ENCODE measurements at regions not wholly inside any gene's neighbourhood (a gene's known extent, or its start where the extent isn't known, plus 50 kb on each side); places are given as distances from the start of the nearest gene placed in this dataset.

DNA sequence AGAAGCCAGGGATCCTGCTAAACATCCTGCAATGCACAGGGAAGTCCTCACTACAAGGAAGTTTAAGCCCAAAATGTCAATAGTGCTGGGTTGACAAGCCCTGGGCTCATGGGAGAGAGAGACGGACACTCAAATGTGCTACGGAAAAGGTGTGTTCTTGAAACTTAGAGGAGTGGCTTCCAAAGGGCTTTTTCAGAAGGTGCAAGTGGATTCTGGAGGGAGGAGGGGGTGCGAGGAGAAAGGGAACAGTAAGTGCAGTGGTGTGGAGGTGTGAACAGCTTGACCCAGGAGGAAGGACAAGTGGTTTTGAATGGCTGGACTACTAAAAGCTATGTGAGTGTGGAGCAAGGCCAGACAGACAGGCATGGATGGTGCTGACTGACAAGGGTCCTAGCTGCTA is 50.4 kb upstream of the CECR2 start:
- H3K4me3 Mint-ChIP-seq: no peak overlapping the region
- POLR2A ChIA-PET: no interaction called here
- WGBS (ENCODE audit: insufficient coverage): 89% methylated on average over 3 of the region's 3 CpGs
- Histone ChIP-seq H3K27me3 (replicated peaks in 1 of 2; ENCODE audit: control insufficient read depth in 2 of 2, extremely low read depth in 1 of 2, insufficient read depth in 2 of 2, low read length in 1 of 2) (peaks cover 0 to 3% of the 10 kb centered on the region in 2 experiments), H3K9me3 (no peaks in the 10 kb centered on the region), H3K4me3 (ENCODE audit: control insufficient read depth in 1 of 2, extremely low read depth in 1 of 2, low read length in 1 of 2) (no peak overlapping the region), H3K27ac (ENCODE audit: low read length) (no peak overlapping the region), H3K36me3 (ENCODE audit: control insufficient read depth in 2 of 2, extremely low read depth in 1 of 2, insufficient read depth in 1 of 2, low read length in 1 of 2) (no peaks in the 10 kb centered on the region), H3K4me1 (ENCODE audit: control insufficient read depth in 1 of 2, extremely low read depth in 1 of 2, insufficient read depth in 2 of 2, low read length in 2 of 2) (no peaks in the 10 kb centered on the region)
- H3K9me3 Mint-ChIP-seq: no peaks in the 10 kb centered on the region
- no peak for DNase-seq
- H3K27ac Mint-ChIP-seq: no peak overlapping the region
- ATAC-seq (replicated peaks in 1 of 4): no peak
- H3K27me3 Mint-ChIP-seq: peaks cover 1 to 5% of the 10 kb centered on the region in 2 donors
- no peaks in the 10 kb centered on the region for H3K36me3 Mint-ChIP-seq
- CTCF ChIA-PET: no interaction called here
- no peaks in the 10 kb centered on the region for H3K4me1 Mint-ChIP-seq

DNA sequence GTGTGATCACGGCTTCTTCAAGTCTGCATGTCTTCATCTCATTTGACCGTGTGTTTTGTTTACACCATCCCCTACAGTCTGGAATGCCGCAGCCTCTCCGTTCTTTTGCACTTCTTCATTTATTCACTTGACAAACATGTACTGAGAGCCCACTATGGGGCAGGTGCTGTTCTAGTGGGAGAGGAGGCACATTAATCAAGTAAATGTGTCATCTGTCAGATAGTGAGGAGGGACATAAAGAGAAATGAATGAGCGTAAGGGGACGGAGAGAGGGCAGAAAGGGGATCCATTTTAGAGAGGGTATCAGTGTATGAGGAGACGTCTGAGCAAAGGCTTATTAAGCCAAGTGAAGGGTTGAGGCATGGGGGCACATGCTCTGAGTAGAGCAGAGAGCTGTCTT is 54.0 kb upstream of the CECR2 start:
- no peak overlapping the region for H3K4me3 Mint-ChIP-seq
- no peak overlapping the region for H3K27ac ChIP-seq (ENCODE audit: low read length)
- H3K36me3 ChIP-seq (ENCODE audit: control insufficient read depth in 2 of 2, extremely low read depth in 1 of 2, insufficient read depth in 1 of 2, low read length in 1 of 2): no peaks in the 10 kb centered on the region
- peaks cover 1 to 5% of the 10 kb centered on the region in 2 donors for H3K27me3 Mint-ChIP-seq
- no peaks in the 10 kb centered on the region for H3K4me1 ChIP-seq (ENCODE audit: control insufficient read depth in 1 of 2, extremely low read depth in 1 of 2, insufficient read depth in 2 of 2, low read length in 2 of 2)
- H3K27me3 ChIP-seq (replicated peaks in 1 of 2; ENCODE audit: control insufficient read depth in 2 of 2, extremely low read depth in 1 of 2, insufficient read depth in 2 of 2, low read length in 1 of 2): peaks cover 0 to 5% of the 10 kb centered on the region in 2 experiments
- no peaks in the 10 kb centered on the region for H3K9me3 ChIP-seq
- no peaks in the 10 kb centered on the region for H3K9me3 Mint-ChIP-seq
- ATAC-seq (replicated peaks in 1 of 4): no peak
- WGBS (ENCODE audit: insufficient coverage): 94% methylated on average over 4 of the region's 7 CpGs
- no peak overlapping the region for H3K27ac Mint-ChIP-seq
- no peak for DNase-seq
- ChIA-PET POLR2A (no interaction called here), CTCF (no interaction called here)
- no peaks in the 10 kb centered on the region for H3K36me3 Mint-ChIP-seq
- H3K4me3 ChIP-seq (ENCODE audit: control insufficient read depth in 1 of 2, extremely low read depth in 1 of 2, low read length in 1 of 2): no peak overlapping the region
- no peaks in the 10 kb centered on the region for H3K4me1 Mint-ChIP-seq

GRCh38 chr22:17314487-17314886 is 54.8 kb upstream of the CECR2 start:
- Mint-ChIP-seq H3K4me1 (no peaks in the 10 kb centered on the region), H3K27ac (no peak overlapping the region), H3K36me3 (no peaks in the 10 kb centered on the region), H3K9me3 (no peaks in the 10 kb centered on the region), H3K4me3 (no peak overlapping the region), H3K27me3 (peaks cover 0 to 5% of the 10 kb centered on the region in 2 donors)
- H3K4me1 ChIP-seq (ENCODE audit: control insufficient read depth in 1 of 2, extremely low read depth in 1 of 2, insufficient read depth in 2 of 2, low read length in 2 of 2): no peaks in the 10 kb centered on the region
- no peak overlapping the region for H3K27ac ChIP-seq (ENCODE audit: low read length)
- ATAC-seq (replicated peaks in 1 of 4): no peak
- no peak overlapping the region for H3K4me3 ChIP-seq (ENCODE audit: control insufficient read depth in 1 of 2, extremely low read depth in 1 of 2, low read length in 1 of 2)
- H3K27me3 ChIP-seq (replicated peaks in 1 of 2; ENCODE audit: control insufficient read depth in 2 of 2, extremely low read depth in 1 of 2, insufficient read depth in 2 of 2, low read length in 1 of 2): peaks cover 0 to 3% of the 10 kb centered on the region in 2 experiments
- 87% methylated on average over 5 of the region's 9 CpGs for WGBS (ENCODE audit: insufficient coverage)
- no peak for DNase-seq
- ChIA-PET POLR2A (no interaction called here), CTCF (no interaction called here)
- H3K9me3 ChIP-seq: no peaks in the 10 kb centered on the region
- no peaks in the 10 kb centered on the region for H3K36me3 ChIP-seq (ENCODE audit: control insufficient read depth in 2 of 2, extremely low read depth in 1 of 2, insufficient read depth in 1 of 2, low read length in 1 of 2)

DNA sequence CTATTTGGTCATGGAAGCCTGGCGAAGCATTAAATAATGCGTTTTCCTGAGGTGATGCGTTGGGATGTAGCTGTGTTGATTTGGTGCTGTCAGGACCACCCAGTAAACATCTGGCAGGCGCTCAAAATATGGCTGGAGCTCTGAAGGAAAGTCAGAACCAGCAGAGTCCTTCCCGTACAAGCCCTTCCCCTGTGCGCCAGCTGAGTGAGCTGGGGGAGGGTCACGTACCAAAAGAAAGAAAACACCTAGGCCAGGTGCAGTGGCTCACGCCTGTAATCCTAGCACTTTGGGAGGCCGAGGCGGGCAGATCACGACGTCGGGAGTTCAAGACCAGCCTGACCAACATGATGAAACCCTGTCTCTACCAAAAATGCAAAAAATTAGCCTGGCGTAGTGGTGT is 55.6 kb upstream of the CECR2 start:
- no peak overlapping the region for H3K4me3 ChIP-seq (ENCODE audit: control insufficient read depth in 1 of 2, extremely low read depth in 1 of 2, low read length in 1 of 2)
- peaks cover 0 to 5% of the 10 kb centered on the region in 2 donors for H3K27me3 Mint-ChIP-seq
- DNase-seq (no peak), ATAC-seq (replicated peaks in 1 of 4) (no peak)
- peaks cover 0 to 2% of the 10 kb centered on the region in 2 experiments for H3K27me3 ChIP-seq (replicated peaks in 1 of 2; ENCODE audit: control insufficient read depth in 2 of 2, extremely low read depth in 1 of 2, insufficient read depth in 2 of 2, low read length in 1 of 2)
- no peaks in the 10 kb centered on the region for H3K36me3 Mint-ChIP-seq
- no peaks in the 10 kb centered on the region for H3K9me3 Mint-ChIP-seq
- H3K36me3 ChIP-seq (ENCODE audit: control insufficient read depth in 2 of 2, extremely low read depth in 1 of 2, insufficient read depth in 1 of 2, low read length in 1 of 2): no peaks in the 10 kb centered on the region
- no peaks in the 10 kb centered on the region for H3K9me3 ChIP-seq
- H3K4me1 ChIP-seq (ENCODE audit: control insufficient read depth in 1 of 2, extremely low read depth in 1 of 2, insufficient read depth in 2 of 2, low read length in 2 of 2): no peaks in the 10 kb centered on the region
- H3K27ac ChIP-seq (ENCODE audit: low read length): no peak overlapping the region
- CTCF ChIA-PET: no interaction called here
- POLR2A ChIA-PET: no interaction called here
- H3K4me1 Mint-ChIP-seq: no peaks in the 10 kb centered on the region
- H3K27ac Mint-ChIP-seq: no peak overlapping the region
- H3K4me3 Mint-ChIP-seq: no peak overlapping the region
- WGBS (ENCODE audit: insufficient coverage): 91% methylated on average over 11 of the region's 14 CpGs

- no peaks in the 10 kb centered on the region for H3K36me3 ChIP-seq (ENCODE audit: control insufficient read depth in 2 of 2, extremely low read depth in 1 of 2, insufficient read depth in 1 of 2, low read length in 1 of 2)
- ChIA-PET POLR2A (interaction anchor here in 1 of 2 donors (0.6 kb wide), 1 partner anchor 52 kb away, joined by 3 read pairs; no protein-coding TSS in a partner anchor), CTCF (interaction anchor here in 1 of 2 donors (0.6 kb wide), 1 partner anchor 15 kb away, joined by 3 read pairs; no protein-coding TSS in a partner anchor)
- H3K36me3 Mint-ChIP-seq: no peaks in the 10 kb centered on the region
- H3K4me3 ChIP-seq (ENCODE audit: control insufficient read depth in 1 of 2, extremely low read depth in 1 of 2, low read length in 1 of 2): no peak overlapping the region
- no peaks in the 10 kb centered on the region for H3K9me3 ChIP-seq
- no peak for DNase-seq
- no peaks in the 10 kb centered on the region for H3K9me3 Mint-ChIP-seq
- no peak for ATAC-seq (replicated peaks in 1 of 4)
- no peak overlapping the region for H3K27ac Mint-ChIP-seq
- H3K4me1 Mint-ChIP-seq: peaks cover 13 to 25% (median 16%) of the 10 kb centered on the region in 3 donors
- H3K27me3 ChIP-seq (replicated peaks in 1 of 2; ENCODE audit: control insufficient read depth in 2 of 2, extremely low read depth in 1 of 2, insufficient read depth in 2 of 2, low read length in 1 of 2): peaks cover 0 to 2% of the 10 kb centered on the region in 2 experiments
- no peaks in the 10 kb centered on the region for H3K27me3 Mint-ChIP-seq
- H3K4me1 ChIP-seq (ENCODE audit: control insufficient read depth in 1 of 2, extremely low read depth in 1 of 2, insufficient read depth in 2 of 2, low read length in 2 of 2): peaks cover 6 to 23% of the 10 kb centered on the region in 2 experiments
- 95% methylated on average over 7 of the region's 9 CpGs for WGBS (ENCODE audit: insufficient coverage)
- H3K27ac ChIP-seq (ENCODE audit: low read length): no peak overlapping the region
- H3K4me3 Mint-ChIP-seq: no peak overlapping the region
Measured at GRCh38 chr22:17307566-17307965, 61.7 kb upstream of the CECR2 start.

DNA sequence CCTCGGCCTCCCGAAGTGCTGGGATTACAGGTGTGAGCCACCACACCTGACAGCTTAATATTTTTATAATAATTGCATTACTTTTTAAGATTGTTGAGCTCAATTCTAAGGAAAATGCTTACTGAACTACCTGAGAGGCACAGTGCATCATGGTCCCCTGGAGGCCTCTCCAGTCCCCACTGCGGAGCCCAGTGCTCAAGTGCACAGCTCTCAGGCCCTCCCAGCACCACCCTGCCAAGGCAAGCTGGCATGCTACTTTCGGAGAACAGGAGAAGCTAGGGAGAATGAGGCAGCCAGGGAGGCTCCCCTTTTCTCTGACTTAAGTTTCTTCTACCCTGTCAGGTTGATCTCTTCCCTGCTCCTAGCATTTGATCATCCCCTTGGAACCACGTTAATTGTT is 64.2 kb upstream of the CECR2 start:
- no peak overlapping the region for H3K27ac Mint-ChIP-seq
- no peaks in the 10 kb centered on the region for H3K9me3 Mint-ChIP-seq
- no peaks in the 10 kb centered on the region for H3K9me3 ChIP-seq
- ATAC-seq (replicated peaks in 1 of 4) (no peak), DNase-seq (no peak)
- H3K36me3 Mint-ChIP-seq: no peaks in the 10 kb centered on the region
- no CpG with 5 or more reads among the region's 5 CpGs for WGBS (ENCODE audit: insufficient coverage)
- no peaks in the 10 kb centered on the region for H3K27me3 Mint-ChIP-seq
- H3K4me1 Mint-ChIP-seq: peaks cover 13 to 26% (median 16%) of the 10 kb centered on the region in 3 donors
- H3K27ac ChIP-seq (ENCODE audit: low read length): no peak overlapping the region
- H3K4me3 Mint-ChIP-seq: no peak overlapping the region
- no peak overlapping the region for H3K4me3 ChIP-seq (ENCODE audit: control insufficient read depth in 1 of 2, extremely low read depth in 1 of 2, low read length in 1 of 2)
- no peaks in the 10 kb centered on the region for H3K27me3 ChIP-seq (replicated peaks in 1 of 2; ENCODE audit: control insufficient read depth in 2 of 2, extremely low read depth in 1 of 2, insufficient read depth in 2 of 2, low read length in 1 of 2)
- POLR2A ChIA-PET: interaction anchor here in 1 of 2 donors (0.6 kb wide), 2 partner anchors 20 to 501 kb away, joined by 3 read pairs; no protein-coding TSS in a partner anchor
- CTCF ChIA-PET: no interaction called here
- H3K36me3 ChIP-seq (ENCODE audit: control insufficient read depth in 2 of 2, extremely low read depth in 1 of 2, insufficient read depth in 1 of 2, low read length in 1 of 2): no peaks in the 10 kb centered on the region
- H3K4me1 ChIP-seq (ENCODE audit: control insufficient read depth in 1 of 2, extremely low read depth in 1 of 2, insufficient read depth in 2 of 2, low read length in 2 of 2): peaks cover 6 to 23% of the 10 kb centered on the region in 2 experiments
